ENCODE measurements at regions not wholly inside any gene's neighbourhood (a gene's known extent, or its start where the extent isn't known, plus 50 kb on each side); places are given as distances from the start of the nearest gene placed in this dataset.

DNA sequence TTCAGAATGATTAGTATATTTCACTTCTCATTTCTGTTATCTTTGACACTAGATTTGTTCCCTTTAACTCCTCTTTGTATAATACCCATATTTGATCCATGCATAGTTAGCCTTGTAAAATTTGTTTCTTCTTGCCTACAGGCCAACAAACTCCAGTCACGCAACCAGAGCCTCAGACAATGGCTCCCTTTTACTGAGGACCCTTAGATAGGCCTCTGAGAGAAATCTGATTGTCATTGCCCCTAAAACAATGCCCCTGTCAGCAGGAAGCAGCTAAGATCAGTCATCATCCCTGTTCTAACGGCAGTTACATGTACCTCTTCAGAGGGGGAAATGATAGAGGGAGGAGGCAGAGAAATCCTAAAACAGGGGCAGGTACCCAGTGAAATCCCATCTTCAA is 190.6 kb upstream of the TENT5D start:
- WGBS, 3 donors, result 60 to 62% (median 62%) methylated on average over 2 of the region's 2 CpGs
- no peak for DNase-seq
- H3K4me1 ChIP-seq (ENCODE audit: insufficient read depth), result no peaks in the 10 kb centered on the region
- no peak overlapping the region for H3K27ac ChIP-seq
- H3K9me3 ChIP-seq, result no peaks in the 10 kb centered on the region
- H3K4me3 ChIP-seq, result no peak overlapping the region
- no peak for TF ChIP-seq EP300 (IDR thresholded peaks at IDR 0.05)
- no peaks in the 10 kb centered on the region for H3K27me3 ChIP-seq
- no peaks in the 10 kb centered on the region for H3K36me3 ChIP-seq
- intact Hi-C loops (cut with DNase I), result no loop called here

DNA sequence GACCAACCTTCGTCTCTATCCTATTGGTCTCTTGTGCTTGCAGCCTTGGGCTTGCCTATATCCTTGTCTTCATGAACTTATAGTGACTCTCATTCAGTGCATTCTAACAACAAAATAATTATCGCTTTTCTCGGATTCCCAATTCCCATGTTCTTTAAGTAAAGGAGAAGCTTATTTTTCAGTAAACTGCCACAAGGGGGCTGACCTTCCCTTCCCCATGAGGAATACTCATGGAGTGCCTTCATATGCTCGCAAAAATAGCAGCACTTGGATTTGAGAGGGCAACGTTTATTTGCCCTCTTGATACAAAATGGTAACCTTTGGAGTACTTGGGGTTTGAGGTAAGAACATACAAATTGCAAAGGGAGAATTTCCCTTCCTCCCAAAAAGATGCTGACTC is 183.2 kb upstream of the TENT5D start:
- H3K27me3 ChIP-seq, result no peaks in the 10 kb centered on the region
- 52 to 58% (median 56%) methylated on average over 5 of the region's 5 CpGs for whole genome bisulfite sequencing, 3 donors
- no peak overlapping the region for H3K27ac ChIP-seq
- H3K36me3 ChIP-seq, result no peaks in the 10 kb centered on the region
- H3K9me3 ChIP-seq, result no peaks in the 10 kb centered on the region
- no peak overlapping the region for H3K4me3 ChIP-seq
- no peak for DNase-seq
- H3K4me1 ChIP-seq (ENCODE audit: insufficient read depth), result no peaks in the 10 kb centered on the region
- intact Hi-C loops (cut with DNase I), result no loop called here
- TF ChIP-seq, protein P1, sequence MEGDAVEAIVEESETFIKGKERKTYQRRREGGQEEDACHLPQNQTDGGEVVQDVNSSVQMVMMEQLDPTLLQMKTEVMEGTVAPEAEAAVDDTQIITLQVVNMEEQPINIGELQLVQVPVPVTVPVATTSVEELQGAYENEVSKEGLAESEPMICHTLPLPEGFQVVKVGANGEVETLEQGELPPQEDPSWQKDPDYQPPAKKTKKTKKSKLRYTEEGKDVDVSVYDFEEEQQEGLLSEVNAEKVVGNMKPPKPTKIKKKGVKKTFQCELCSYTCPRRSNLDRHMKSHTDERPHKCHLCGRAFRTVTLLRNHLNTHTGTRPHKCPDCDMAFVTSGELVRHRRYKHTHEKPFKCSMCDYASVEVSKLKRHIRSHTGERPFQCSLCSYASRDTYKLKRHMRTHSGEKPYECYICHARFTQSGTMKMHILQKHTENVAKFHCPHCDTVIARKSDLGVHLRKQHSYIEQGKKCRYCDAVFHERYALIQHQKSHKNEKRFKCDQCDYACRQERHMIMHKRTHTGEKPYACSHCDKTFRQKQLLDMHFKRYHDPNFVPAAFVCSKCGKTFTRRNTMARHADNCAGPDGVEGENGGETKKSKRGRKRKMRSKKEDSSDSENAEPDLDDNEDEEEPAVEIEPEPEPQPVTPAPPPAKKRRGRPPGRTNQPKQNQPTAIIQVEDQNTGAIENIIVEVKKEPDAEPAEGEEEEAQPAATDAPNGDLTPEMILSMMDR (IDR thresholded peaks at IDR 0.05), result no peak
- TF ChIP-seq POLR2A (IDR thresholded peaks at IDR 0.05), result no peak
- TF ChIP-seq EP300 (IDR thresholded peaks at IDR 0.05), result no peak

DNA sequence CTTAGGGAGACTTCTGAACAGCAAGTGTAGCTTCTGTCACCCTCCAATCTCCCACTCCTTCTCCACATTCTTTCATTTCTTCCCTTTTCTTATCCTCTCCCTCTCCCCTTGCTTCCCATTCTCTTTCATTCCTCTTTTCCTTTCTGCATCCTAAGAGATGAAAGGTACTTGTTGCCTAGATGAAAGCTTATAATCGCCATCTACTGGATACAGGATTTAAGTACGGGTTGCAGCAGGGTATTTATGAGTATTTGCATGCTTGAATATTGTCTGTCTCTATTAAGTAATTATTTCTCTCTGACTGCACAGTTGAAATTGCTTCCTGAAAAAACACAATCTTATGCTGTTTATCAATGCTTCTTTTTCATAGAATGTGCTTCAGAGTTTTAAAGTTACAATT is 174.0 kb upstream of the TENT5D start:
- no peak for DNase-seq
- H3K9me3 ChIP-seq, result no peaks in the 10 kb centered on the region
- intact Hi-C loops (cut with DNase I), result no loop called here
- WGBS, 3 donors, result 13 to 30% (median 24%) methylated on average over 2 of the region's 2 CpGs
- H3K36me3 ChIP-seq, result no peaks in the 10 kb centered on the region
- H3K4me1 ChIP-seq (ENCODE audit: insufficient read depth), result no peaks in the 10 kb centered on the region
- TF ChIP-seq POLR2A (IDR thresholded peaks at IDR 0.05) (no peak), EP300 (IDR thresholded peaks at IDR 0.05) (no peak)
- TF ChIP-seq, protein P1 (IDR thresholded peaks at IDR 0.05), result no peak
- no peak overlapping the region for H3K4me3 ChIP-seq
- H3K27me3 ChIP-seq, result no peaks in the 10 kb centered on the region
- H3K27ac ChIP-seq, result no peak overlapping the region

- intact Hi-C loops (cut with DNase I), result no loop called here
- H3K27ac ChIP-seq, result no peak overlapping the region
- no peaks in the 10 kb centered on the region for H3K27me3 ChIP-seq
- H3K4me1 ChIP-seq (ENCODE audit: insufficient read depth), result no peaks in the 10 kb centered on the region
- H3K36me3 ChIP-seq, result no peaks in the 10 kb centered on the region
- DNase-seq, result no peak
- 75 to 80% (median 79%) methylated on average over 4 of the region's 4 CpGs for WGBS, 3 donors
- H3K9me3 ChIP-seq, result no peaks in the 10 kb centered on the region
- TF ChIP-seq POLR2A (IDR thresholded peaks at IDR 0.05) (no peak), EP300 (IDR thresholded peaks at IDR 0.05) (no peak)
- TF ChIP-seq, protein P1 (IDR thresholded peaks at IDR 0.05), result no peak
- H3K4me3 ChIP-seq, result no peak overlapping the region
Measured at GRCh38 chrX:80266287-80266686, 154.0 kb upstream of the TENT5D start.

DNA sequence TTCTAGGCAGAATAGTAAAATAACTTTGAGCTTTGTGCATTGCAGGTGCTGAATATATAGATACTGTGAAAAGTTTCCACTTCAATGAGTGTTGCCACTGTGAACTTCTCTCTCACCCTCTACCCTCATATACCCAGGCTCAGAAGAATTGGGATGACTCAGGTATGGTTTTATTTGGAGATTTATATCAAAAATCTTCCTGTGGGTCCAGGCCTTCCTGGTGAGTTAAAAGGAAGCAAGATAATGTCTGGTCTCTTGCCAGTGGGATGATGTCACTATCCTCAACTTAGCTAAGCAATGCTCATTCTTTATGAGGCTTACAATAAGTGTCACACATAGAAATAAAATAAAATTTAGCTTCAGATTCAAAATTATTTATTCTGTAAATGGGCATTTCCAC is 153.3 kb upstream of the TENT5D start:
- Histone ChIP-seq H3K4me1 (ENCODE audit: insufficient read depth) (no peaks in the 10 kb centered on the region), H3K27me3 (no peaks in the 10 kb centered on the region), H3K4me3 (no peak overlapping the region), H3K27ac (no peak overlapping the region), H3K36me3 (no peaks in the 10 kb centered on the region), H3K9me3 (no peaks in the 10 kb centered on the region)
- DNase-seq, result no peak
- intact Hi-C loops (cut with DNase I), result no loop called here
- TF ChIP-seq POLR2A (IDR thresholded peaks at IDR 0.05) (no peak), EP300 (IDR thresholded peaks at IDR 0.05) (no peak)
- TF ChIP-seq, protein P1 (IDR thresholded peaks at IDR 0.05), result no peak
